Keratinocyte (primary cell): ENCODE measurements at regions not wholly inside any gene's neighbourhood (a gene's known extent, or its start where the extent isn't known, plus 50 kb on each side); places are given as distances from the start of the nearest gene placed in this dataset.

ENCODE experiments used
- DNase-seq: peaks from one replicate; pipeline ENCODE4 v3.0.0-alpha.2; 2011; ENCODE audit warnings: low read depth, missing footprints, low spot score
- FAIRE-seq: peaks from 2 replicates; lab custom pipeline; 2011; peaks lifted over from hg19 to GRCh38; lab: Jason Lieb, UNC
- H2AFZ ChIP-seq: 2 replicates; pipeline ENCODE4 v1.6.0; 2012; ENCODE audit warnings: low read length, control low read depth, inconsistent platforms; ENCODE audit not compliant: control insufficient read depth
- H3K27ac ChIP-seq: 2 replicates; pipeline ENCODE4 v1.5.1; 2011; ENCODE audit warnings: low read length; ENCODE audit not compliant: control insufficient read depth, insufficient read depth
- H3K27me3 ChIP-seq: 3 replicates; pipeline ENCODE4 v1.6.0; 2011; ENCODE audit warnings: low read length; ENCODE audit not compliant: control insufficient read depth, insufficient read depth; ENCODE audit errors: extremely low read depth
- H3K36me3 ChIP-seq, 2 experiments: 2 replicates in 1 of 2; 3 replicates in 1 of 2; pipeline ENCODE4 v1.5.1; 2011; ENCODE audit warnings: low read length in 2 of 2, mild to moderate bottlenecking in 1 of 2; ENCODE audit not compliant: control insufficient read depth in 2 of 2, insufficient read depth in 2 of 2; ENCODE audit errors: extremely low read depth in 1 of 2
- H3K4me1 ChIP-seq: 3 replicates; pipeline ENCODE4 v1.5.1; 2011; ENCODE audit warnings: low read length; ENCODE audit not compliant: control insufficient read depth, insufficient read depth; ENCODE audit errors: extremely low read depth
- H3K4me2 ChIP-seq: 3 replicates; pipeline ENCODE4 v1.6.0; 2011; ENCODE audit warnings: low read depth, low read length; ENCODE audit not compliant: control insufficient read depth, insufficient read depth; ENCODE audit errors: extremely low read depth
- H3K4me3 ChIP-seq, 3 experiments: fragments of 200-600 bp in 1 of 3; sonication (generic) in 1 of 3; 2 replicates in 2 of 3; 3 replicates in 1 of 3; pipeline ENCODE4 v1.5.1; 2011 to 2016; ENCODE audit warnings: low read length in 3 of 3, mild to moderate bottlenecking in 3 of 3, control low read depth in 2 of 3, inconsistent platforms in 1 of 3, low read depth in 1 of 3, mixed read lengths in 1 of 3, mixed run types in 1 of 3, moderate library complexity in 1 of 3; ENCODE audit not compliant: control insufficient read depth in 2 of 3, insufficient read depth in 2 of 3; ENCODE audit errors: extremely low read depth in 1 of 3
- H3K79me2 ChIP-seq: 2 replicates; pipeline ENCODE4 v1.6.0; 2012; ENCODE audit warnings: low read length; ENCODE audit not compliant: control insufficient read depth, insufficient read depth
- H3K9ac ChIP-seq: 3 replicates; pipeline ENCODE4 v1.6.0; 2011; ENCODE audit warnings: low read length; ENCODE audit not compliant: control insufficient read depth, insufficient read depth; ENCODE audit errors: extremely low read depth
- H3K9me1 ChIP-seq: 3 replicates; pipeline ENCODE4 v1.6.0; 2011; ENCODE audit warnings: low read length; ENCODE audit not compliant: control insufficient read depth, insufficient read depth; ENCODE audit errors: extremely low read depth
- H3K9me3 ChIP-seq: 2 replicates; pipeline ENCODE4 v1.5.1; 2012; ENCODE audit warnings: low read depth, low read length; ENCODE audit not compliant: control insufficient read depth
- H4K20me1 ChIP-seq: 3 replicates; pipeline ENCODE4 v1.6.0; 2011; ENCODE audit warnings: low read length; ENCODE audit not compliant: control insufficient read depth, insufficient read depth; ENCODE audit errors: extremely low read depth
- CTCF ChIP-seq, 3 experiments: IDR thresholded peaks in 1 of 3; conservative IDR thresholded peaks in 1 of 3; optimal IDR thresholded peaks in 1 of 3; 2 replicates in 2 of 3; 3 replicates in 1 of 3; pipeline versions ENCODE3 to v1.5.1; 2011; ENCODE audit warnings: low read length in 3 of 3, mild to moderate bottlenecking in 3 of 3, moderate library complexity in 2 of 3, control low read depth in 1 of 3, inconsistent platforms in 1 of 3; ENCODE audit not compliant: insufficient read depth in 2 of 3; ENCODE audit errors: extremely low read depth in 1 of 3
- EZH2 ChIP-seq: IDR thresholded peaks from one replicate; pipeline ENCODE4 v1.6.1; 2012; ENCODE audit warnings: inconsistent platforms, mild to moderate bottlenecking, low read length, moderate library complexity
- dilution Hi-C: fragments of 300-500 bp; cut with MboI; formaldehyde crosslinking; loops from one replicate; pipeline ENCODE4 v1.7.0; 2020; ENCODE audit warnings: low sequenced_read_pairs; ENCODE audit not compliant: extremely low pct_ligation_motif_present

GRCh38 chr11:116314006-116314405, 458.8 kb downstream of the BUD13 start:
- H3K4me2 ChIP-seq, result no peak overlapping the region
- dilution Hi-C loops, result no loop called here
- no peak overlapping the region for H3K27ac ChIP-seq
- H4K20me1 ChIP-seq, result no peaks in the 10 kb centered on the region
- TF ChIP-seq EZH2, result no peak
- no peak for TF ChIP-seq CTCF (optimal IDR thresholded peaks at IDR 0.05 in 1 of 3, IDR thresholded peaks at IDR 0.05 in 1 of 3, conservative IDR thresholded peaks at IDR 0.05 in 1 of 3; ENCODE audit: extremely low read depth in 1 of 3, insufficient read depth in 2 of 3, low read length in 3 of 3)
- no peaks in the 10 kb centered on the region for H3K36me3 ChIP-seq
- H3K4me3 ChIP-seq, result no peak overlapping the region
- H2AFZ ChIP-seq, result no peak overlapping the region
- FAIRE-seq, result no peak
- no peaks in the 10 kb centered on the region for H3K9me1 ChIP-seq
- H3K27me3 ChIP-seq, result no peaks in the 10 kb centered on the region
- DNase-seq, result no peak
- H3K9ac ChIP-seq, result no peak overlapping the region
- no peaks in the 10 kb centered on the region for H3K9me3 ChIP-seq
- H3K79me2 ChIP-seq, result no peaks in the 10 kb centered on the region
- peaks cover 5% of the 10 kb centered on the region for H3K4me1 ChIP-seq

- dilution Hi-C loops, result no loop called here
- no peak overlapping the region for H2AFZ ChIP-seq
- FAIRE-seq, result no peak
- no peaks in the 10 kb centered on the region for H3K36me3 ChIP-seq
- no peak overlapping the region for H3K9ac ChIP-seq
- no peak for DNase-seq
- peaks cover 5% of the 10 kb centered on the region for H3K4me1 ChIP-seq
- H3K27ac ChIP-seq, result no peak overlapping the region
- H3K4me2 ChIP-seq, result no peak overlapping the region
- H3K9me3 ChIP-seq, result no peaks in the 10 kb centered on the region
- H4K20me1 ChIP-seq, result no peaks in the 10 kb centered on the region
- H3K27me3 ChIP-seq, result no peaks in the 10 kb centered on the region
- TF ChIP-seq EZH2, result no peak
- no peak for TF ChIP-seq CTCF (optimal IDR thresholded peaks at IDR 0.05 in 1 of 3, IDR thresholded peaks at IDR 0.05 in 1 of 3, conservative IDR thresholded peaks at IDR 0.05 in 1 of 3; ENCODE audit: extremely low read depth in 1 of 3, insufficient read depth in 2 of 3, low read length in 3 of 3)
- H3K9me1 ChIP-seq, result no peaks in the 10 kb centered on the region
- no peak overlapping the region for H3K4me3 ChIP-seq
- H3K79me2 ChIP-seq, result no peaks in the 10 kb centered on the region
Observed at GRCh38 chr11:116312570-116313391, 460.0 kb downstream of the BUD13 start.
